Left lung (tissue), 4 donors: ENCODE measurements at regions not wholly inside any gene's neighbourhood (a gene's known extent, or its start where the extent isn't known, plus 50 kb on each side); places are given as distances from the start of the nearest gene placed in this dataset.

ENCODE experiments used
- ATAC-seq: fragments of 200-7000 bp; cut with Tn5 transposase; one replicate; pipeline ENCODE4 v1.9.1; 2020; ENCODE audit warnings: moderate library complexity
- DNase-seq, 4 donors: peaks; one replicate each; pipeline ENCODE4 v3.0.0-alpha.2; 2013 to 2020
- H3K27ac ChIP-seq, 2 donors: fragments of 200-600 bp; sonication (generic) in 1 of 2; one replicate each; pipeline versions ENCODE4 v1.5.0 to v1.8.0; 2020 to 2021
- H3K27me3 ChIP-seq, 2 donors: fragments of 200-600 bp; sonication (generic) in 1 of 2; one replicate each; pipeline versions ENCODE4 v1.5.0 to v1.8.0; 2020 to 2021
- H3K36me3 ChIP-seq, 2 donors: fragments of 200-600 bp; sonication (generic) in 1 of 2; one replicate each; pipeline versions ENCODE4 v1.5.0 to v1.8.0; 2020 to 2021
- H3K4me1 ChIP-seq, 2 donors: fragments of 200-600 bp; one replicate each; pipeline ENCODE4 v1.8.0; 2021
- H3K4me3 ChIP-seq, 2 donors: fragments of 200-600 bp; sonication (generic) in 1 of 2; one replicate each; pipeline versions ENCODE4 v1.5.0 to v1.8.0; 2020 to 2021; ENCODE audit warnings: mild to moderate bottlenecking in 1 of 2
- H3K9me3 ChIP-seq, 2 donors: fragments of 200-600 bp; sonication (generic) in 1 of 2; one replicate each; pipeline versions ENCODE4 v1.5.0 to v1.8.0; 2020 to 2021
- CTCF ChIP-seq, 2 donors: fragments of 200-600 bp; sonication (generic) in 1 of 2; IDR thresholded peaks; one replicate each; pipeline versions ENCODE4 v1.5.0 to v1.8.0; 2021; ENCODE audit warnings: antibody characterized with exemption in 2 of 2
- intact Hi-C, 2 donors: fragments of 100-400 bp; cut with DNase I; formaldehyde crosslinking; loops; one replicate each; pipeline versions ENCODE4 v1.11.2 to v1.14.2; 2022
- donor health status: DM: no; HTN: yes; CAD: no.
- donor health status: DM: no; HTN: no; CAD: no.

- no peak overlapping the region for H3K4me3 ChIP-seq
- H3K4me1 ChIP-seq, result no peaks in the 10 kb centered on the region
- no peaks in the 10 kb centered on the region for H3K9me3 ChIP-seq
- H3K36me3 ChIP-seq, result no peaks in the 10 kb centered on the region
- TF ChIP-seq CTCF (IDR thresholded peaks at IDR 0.05), result no peak
- intact Hi-C loops, result no loop called here
- H3K27ac ChIP-seq, result no peak overlapping the region
- H3K27me3 ChIP-seq, result no peaks in the 10 kb centered on the region
- no peak for DNase-seq
- ATAC-seq, result no peak
Measured at GRCh38 chr6:166079841-166080240, 87.8 kb downstream of the TBXT start.

- Histone ChIP-seq H3K36me3 (no peaks in the 10 kb centered on the region), H3K27ac (no peak overlapping the region), H3K9me3 (no peaks in the 10 kb centered on the region), H3K4me1 (no peaks in the 10 kb centered on the region), H3K27me3 (no peaks in the 10 kb centered on the region), H3K4me3 (no peak overlapping the region)
- ATAC-seq (peak; percentile 18), DNase-seq (no peak)
- intact Hi-C loops, result no loop called here
- no peak for TF ChIP-seq CTCF (IDR thresholded peaks at IDR 0.05)
Measured at GRCh38 chr6:166078294-166078693, 89.4 kb downstream of the TBXT start.

GRCh38 chr6:166076625-166077024, 91.0 kb downstream of the TBXT start:
- DNase-seq, result no peak
- no peak for TF ChIP-seq CTCF (IDR thresholded peaks at IDR 0.05)
- no peak overlapping the region for H3K4me3 ChIP-seq
- H3K9me3 ChIP-seq, result no peaks in the 10 kb centered on the region
- no peak overlapping the region for H3K27ac ChIP-seq
- no peaks in the 10 kb centered on the region for H3K4me1 ChIP-seq
- no peaks in the 10 kb centered on the region for H3K36me3 ChIP-seq
- H3K27me3 ChIP-seq, result no peaks in the 10 kb centered on the region
- intact Hi-C loops, result no loop called here
- no peak for ATAC-seq

- no peak overlapping the region for H3K27ac ChIP-seq
- H3K4me3 ChIP-seq, result no peak overlapping the region
- no peak for ATAC-seq
- no peak for DNase-seq
- intact Hi-C loops, result no loop called here
- H3K36me3 ChIP-seq, result no peaks in the 10 kb centered on the region
- no peaks in the 10 kb centered on the region for H3K4me1 ChIP-seq
- H3K27me3 ChIP-seq, result no peaks in the 10 kb centered on the region
- no peak for TF ChIP-seq CTCF (IDR thresholded peaks at IDR 0.05)
- no peaks in the 10 kb centered on the region for H3K9me3 ChIP-seq
Measured at GRCh38 chr6:166075925-166076324, 91.7 kb downstream of the TBXT start.

GRCh38 chr6:166075186-166075585, 92.5 kb downstream of the TBXT start:
- DNase-seq (no peak), ATAC-seq (no peak)
- H3K27me3 ChIP-seq, result no peaks in the 10 kb centered on the region
- intact Hi-C loops, result no loop called here
- TF ChIP-seq CTCF (IDR thresholded peaks at IDR 0.05), result no peak
- no peak overlapping the region for H3K27ac ChIP-seq
- no peaks in the 10 kb centered on the region for H3K4me1 ChIP-seq
- no peaks in the 10 kb centered on the region for H3K9me3 ChIP-seq
- no peak overlapping the region for H3K4me3 ChIP-seq
- no peaks in the 10 kb centered on the region for H3K36me3 ChIP-seq
